ENCODE measurements at regions not wholly inside any gene's neighbourhood (a gene's known extent, or its start where the extent isn't known, plus 50 kb on each side); places are given as distances from the start of the nearest gene placed in this dataset.

- no peaks in the 10 kb centered on the region for H3K9me2 ChIP-seq (ENCODE audit: insufficient read depth)
- no peak overlapping the region for H2AFZ ChIP-seq (ENCODE audit: low read depth, low read length, poor library complexity, severe bottlenecking)
- ATAC-seq: no peak
- intact Hi-C loops (cut with micrococcal nuclease): no loop called here
- H3K9ac ChIP-seq (ENCODE audit: low read length): no peak overlapping the region
- RAD21 ChIA-PET (ENCODE audit: low non-redundant PET in 1 of 2, low total read pairs in 2 of 2, uncharacterized antibody in 2 of 2, unreplicated experiment in 2 of 2): no interaction called here
- CTCF ChIA-PET: no interaction called here
- no peaks in the 10 kb centered on the region for H4K20me1 ChIP-seq (ENCODE audit: insufficient read depth)
- H3K9me3 ChIP-seq (ENCODE audit: control insufficient read depth in 1 of 2, insufficient read depth in 1 of 2, low read depth in 1 of 2, low read length in 2 of 2): peaks cover 11 to 28% of the 10 kb centered on the region in 2 experiments; a peak in 2 of 4 replicates
- H3K27ac ChIP-seq (ENCODE audit: low read depth, low read length): no peak overlapping the region
- H3K36me3 ChIP-seq (ENCODE audit: control insufficient read depth in 1 of 2, insufficient read depth in 2 of 2, low read length in 2 of 2): no peaks in the 10 kb centered on the region
- H3K4me2 ChIP-seq (ENCODE audit: low read length): no peak overlapping the region
- no peak for DNase-seq (ENCODE audit: low read depth, low spot score)
- no peaks in the 10 kb centered on the region for H3K4me1 ChIP-seq (ENCODE audit: control insufficient read depth in 1 of 2, insufficient read depth in 2 of 2, low read length in 2 of 2)
- no TSS peak for BruUV-seq (replicated peaks)
- TF ChIP-seq ZBTB33 (IDR thresholded peaks at IDR 0.05; ENCODE audit: extremely low read depth, insufficient replicate concordance, low read length) (no peak), MAX (IDR thresholded peaks at IDR 0.05) (no peak), EGR1 (IDR thresholded peaks at IDR 0.05; ENCODE audit: low read depth) (no peak), CTCF (IDR thresholded peaks at IDR 0.05 in 2 of 3, conservative IDR thresholded peaks at IDR 0.05 in 1 of 3; ENCODE audit: borderline replicate concordance in 1 of 3, insufficient read depth in 1 of 3, low read depth in 2 of 3, low read length in 2 of 3) (no peak), ATF3 (IDR thresholded peaks at IDR 0.05) (no peak), RAD21 (IDR thresholded peaks at IDR 0.05; ENCODE audit: low read depth) (no peak), POLR2AphosphoS5 (IDR thresholded peaks at IDR 0.05; ENCODE audit: low read depth, low read length) (no peak), POLR2A (IDR thresholded peaks at IDR 0.05; ENCODE audit: borderline replicate concordance, extremely low read depth, insufficient read depth, insufficient read length) (no peak), EZH2phosphoT487 (IDR thresholded peaks at IDR 0.05; ENCODE audit: borderline replicate concordance) (no peak), EZH2 (IDR thresholded peaks at IDR 0.05) (no peak), YY1 (IDR thresholded peaks at IDR 0.05; ENCODE audit: extremely low read depth, insufficient replicate concordance, low read depth, low read length) (no peak), ZNF274 (IDR thresholded peaks at IDR 0.05; ENCODE audit: low read depth, low read length) (no peak), CEBPB (IDR thresholded peaks at IDR 0.05; ENCODE audit: low read depth) (no peak), CBX3 (IDR thresholded peaks at IDR 0.05; ENCODE audit: low read depth) (no peak), JUND (IDR thresholded peaks at IDR 0.05) (no peak), ZFX (IDR thresholded peaks at IDR 0.05) (no peak), FOSL1 (IDR thresholded peaks at IDR 0.05; ENCODE audit: low read depth) (no peak)
- POLR2A ChIA-PET: no interaction called here
- H3K79me2 ChIP-seq (ENCODE audit: insufficient read depth, low read length): no peaks in the 10 kb centered on the region
- no peak overlapping the region for H3K4me3 ChIP-seq (replicated peaks in 1 of 2; ENCODE audit: low read depth in 1 of 2, low read length in 2 of 2)
- no peaks in the 10 kb centered on the region for H3K27me3 ChIP-seq (ENCODE audit: insufficient read depth, low read length)
These were observed 733.5 kb downstream of the SOCS6 start for GRCh38 chr18:71022389-71022788.

Measured in HCT116 (cell line).